A549 (cell line): ENCODE measurements at regions not wholly inside any gene's neighbourhood (a gene's known extent, or its start where the extent isn't known, plus 50 kb on each side); places are given as distances from the start of the nearest gene placed in this dataset.
"Not testable (repeated sequence)": the region's sequence is repeated elsewhere in the genome, so short reads cannot be mapped to it uniquely, and the experiment has no call there.

Source experiments
- CHD2 ChIP-seq: fragments of 150-350 bp; IDR thresholded peaks from 2 replicates; pipeline ENCODE4 v1.6.1; 2014; ENCODE audit warnings: low read length; ENCODE audit not compliant: partially characterized antibody
- ESRRA ChIP-seq: fragments of 150-350 bp; IDR thresholded peaks from 2 replicates; pipeline ENCODE4 v1.6.1; 2014; ENCODE audit warnings: mild to moderate bottlenecking, low read length, borderline replicate concordance
- JUN ChIP-seq, 2 experiments: fragments of >200 bp; sonication (Bioruptor Twin); formaldehyde crosslinking; IDR thresholded peaks; 2 replicates in 1 of 2; 3 replicates in 1 of 2; pipeline ENCODE4 v1.6.1; 2016 to 2017
- JUNB ChIP-seq: fragments of >200 bp; sonication (Bioruptor Twin); formaldehyde crosslinking; IDR thresholded peaks from 2 replicates; pipeline ENCODE4 v1.6.1; 2016
- TP53 ChIP-seq: fragments of 250-450 bp; sonication (Bioruptor Pico); IDR thresholded peaks from 2 replicates; pipeline ENCODE4 v1.5.0; 2021; ENCODE audit warnings: mild to moderate bottlenecking, moderate library complexity
- TF ChIP-seq, protein P1 (sequence below): fragments of >200 bp; sonication (Bioruptor Twin); formaldehyde crosslinking; IDR thresholded peaks from 3 replicates; pipeline ENCODE4 v1.5.1; 2016
- TF ChIP-seq, protein P2 (sequence below): IDR thresholded peaks from 2 replicates; pipeline ENCODE4 v1.6.1; 2012
- TF ChIP-seq, protein P3 (sequence below): IDR thresholded peaks from 2 replicates; pipeline ENCODE4 v1.6.1; 2012

DNA sequence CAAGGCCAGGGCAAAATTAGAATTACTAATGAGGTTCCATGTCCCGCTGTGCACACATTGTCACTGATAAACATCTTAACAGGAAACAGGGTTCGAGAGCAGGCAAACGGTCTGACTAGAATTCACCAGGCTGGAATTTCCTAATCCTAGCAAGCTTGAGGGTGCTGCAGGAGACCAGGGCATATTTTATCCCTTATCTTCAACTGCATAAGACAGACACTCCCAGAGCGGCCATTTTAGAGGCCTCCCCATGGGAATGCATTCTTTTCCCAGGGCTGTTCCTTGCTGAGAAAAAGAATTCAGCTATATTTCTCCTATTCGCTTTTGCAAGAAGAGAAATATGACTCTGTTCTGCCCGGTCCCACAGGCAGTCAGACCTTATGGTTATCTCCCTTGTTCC is 282.5 kb upstream of the TACR3 start:
- not testable (repeated sequence) for TF ChIP-seq ESRRA; JUN (IDR thresholded peaks at IDR 0.05); JUNB; CHD2; TP53 (CRISPR knock-in tag)
- TF ChIP-seq, protein P1, sequence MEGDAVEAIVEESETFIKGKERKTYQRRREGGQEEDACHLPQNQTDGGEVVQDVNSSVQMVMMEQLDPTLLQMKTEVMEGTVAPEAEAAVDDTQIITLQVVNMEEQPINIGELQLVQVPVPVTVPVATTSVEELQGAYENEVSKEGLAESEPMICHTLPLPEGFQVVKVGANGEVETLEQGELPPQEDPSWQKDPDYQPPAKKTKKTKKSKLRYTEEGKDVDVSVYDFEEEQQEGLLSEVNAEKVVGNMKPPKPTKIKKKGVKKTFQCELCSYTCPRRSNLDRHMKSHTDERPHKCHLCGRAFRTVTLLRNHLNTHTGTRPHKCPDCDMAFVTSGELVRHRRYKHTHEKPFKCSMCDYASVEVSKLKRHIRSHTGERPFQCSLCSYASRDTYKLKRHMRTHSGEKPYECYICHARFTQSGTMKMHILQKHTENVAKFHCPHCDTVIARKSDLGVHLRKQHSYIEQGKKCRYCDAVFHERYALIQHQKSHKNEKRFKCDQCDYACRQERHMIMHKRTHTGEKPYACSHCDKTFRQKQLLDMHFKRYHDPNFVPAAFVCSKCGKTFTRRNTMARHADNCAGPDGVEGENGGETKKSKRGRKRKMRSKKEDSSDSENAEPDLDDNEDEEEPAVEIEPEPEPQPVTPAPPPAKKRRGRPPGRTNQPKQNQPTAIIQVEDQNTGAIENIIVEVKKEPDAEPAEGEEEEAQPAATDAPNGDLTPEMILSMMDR, result not testable (repeated sequence)
- TF ChIP-seq, protein P2, sequence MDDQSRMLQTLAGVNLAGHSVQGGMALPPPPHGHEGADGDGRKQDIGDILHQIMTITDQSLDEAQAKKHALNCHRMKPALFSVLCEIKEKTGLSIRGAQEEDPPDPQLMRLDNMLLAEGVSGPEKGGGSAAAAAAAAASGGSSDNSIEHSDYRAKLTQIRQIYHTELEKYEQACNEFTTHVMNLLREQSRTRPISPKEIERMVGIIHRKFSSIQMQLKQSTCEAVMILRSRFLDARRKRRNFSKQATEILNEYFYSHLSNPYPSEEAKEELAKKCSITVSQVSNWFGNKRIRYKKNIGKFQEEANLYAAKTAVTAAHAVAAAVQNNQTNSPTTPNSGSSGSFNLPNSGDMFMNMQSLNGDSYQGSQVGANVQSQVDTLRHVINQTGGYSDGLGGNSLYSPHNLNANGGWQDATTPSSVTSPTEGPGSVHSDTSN, result not testable (repeated sequence)
- TF ChIP-seq, protein P3, sequence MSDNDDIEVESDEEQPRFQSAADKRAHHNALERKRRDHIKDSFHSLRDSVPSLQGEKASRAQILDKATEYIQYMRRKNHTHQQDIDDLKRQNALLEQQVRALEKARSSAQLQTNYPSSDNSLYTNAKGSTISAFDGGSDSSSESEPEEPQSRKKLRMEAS, result not testable (repeated sequence)
